ENCODE measurements at regions not wholly inside any gene's neighbourhood (a gene's known extent, or its start where the extent isn't known, plus 50 kb on each side); places are given as distances from the start of the nearest gene placed in this dataset.

DNA sequence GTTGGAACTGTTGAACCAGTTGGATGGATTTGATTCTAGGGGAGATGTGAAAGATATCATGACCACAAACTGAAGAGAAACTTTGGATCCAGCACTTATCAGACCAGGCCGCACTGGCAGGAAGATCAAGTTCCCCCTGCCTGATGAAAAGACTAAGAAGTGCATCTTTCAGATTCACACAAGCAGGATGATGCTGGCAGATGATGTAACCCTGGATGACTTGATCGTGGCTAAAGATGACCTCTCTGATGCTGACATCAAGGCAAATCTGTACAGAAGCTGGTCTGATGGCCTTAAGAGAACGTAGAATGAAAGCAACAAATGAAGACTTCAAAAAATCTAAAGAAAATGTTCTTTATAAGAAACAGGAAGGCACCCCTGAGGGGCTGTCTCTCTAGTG is 72.8 kb upstream of the CDYL start:
- TF ChIP-seq, protein P1, sequence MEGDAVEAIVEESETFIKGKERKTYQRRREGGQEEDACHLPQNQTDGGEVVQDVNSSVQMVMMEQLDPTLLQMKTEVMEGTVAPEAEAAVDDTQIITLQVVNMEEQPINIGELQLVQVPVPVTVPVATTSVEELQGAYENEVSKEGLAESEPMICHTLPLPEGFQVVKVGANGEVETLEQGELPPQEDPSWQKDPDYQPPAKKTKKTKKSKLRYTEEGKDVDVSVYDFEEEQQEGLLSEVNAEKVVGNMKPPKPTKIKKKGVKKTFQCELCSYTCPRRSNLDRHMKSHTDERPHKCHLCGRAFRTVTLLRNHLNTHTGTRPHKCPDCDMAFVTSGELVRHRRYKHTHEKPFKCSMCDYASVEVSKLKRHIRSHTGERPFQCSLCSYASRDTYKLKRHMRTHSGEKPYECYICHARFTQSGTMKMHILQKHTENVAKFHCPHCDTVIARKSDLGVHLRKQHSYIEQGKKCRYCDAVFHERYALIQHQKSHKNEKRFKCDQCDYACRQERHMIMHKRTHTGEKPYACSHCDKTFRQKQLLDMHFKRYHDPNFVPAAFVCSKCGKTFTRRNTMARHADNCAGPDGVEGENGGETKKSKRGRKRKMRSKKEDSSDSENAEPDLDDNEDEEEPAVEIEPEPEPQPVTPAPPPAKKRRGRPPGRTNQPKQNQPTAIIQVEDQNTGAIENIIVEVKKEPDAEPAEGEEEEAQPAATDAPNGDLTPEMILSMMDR (conservative IDR thresholded peaks at IDR 0.05 in 1 of 2, IDR thresholded peaks at IDR 0.05 in 1 of 2; ENCODE audit: extremely low read depth in 1 of 2, insufficient read depth in 1 of 2, low read depth in 1 of 2, low read length in 2 of 2): no peak
- TF ChIP-seq EZH2 (IDR thresholded peaks at IDR 0.05; ENCODE audit: borderline replicate concordance, low read length): no peak
